T-helper 2 cell treated with Interferon-gamma antibody and Interleukin-4, amounts not matched to agents 5 μg/mL and 100 μg/mL, for 36 hours (primary cell): ENCODE measurements at regions not wholly inside any gene's neighbourhood (a gene's known extent, or its start where the extent isn't known, plus 50 kb on each side); places are given as distances from the start of the nearest gene placed in this dataset.
"Not testable (repeated sequence)": the region's sequence is repeated elsewhere in the genome, so short reads cannot be mapped to it uniquely, and the experiment has no call there.

Source experiments
- DNase-seq: peaks from one replicate; pipeline ENCODE4 v3.0.0; 2021; ENCODE audit warnings: low spot score
- H3K27ac Mint-ChIP-seq: one replicate; pipeline ENCODE4 v1.8.0; 2021; ENCODE audit warnings: mild to moderate bottlenecking, mixed read lengths
- H3K27me3 Mint-ChIP-seq: one replicate; pipeline ENCODE4 v1.8.0; 2021; ENCODE audit warnings: low read depth, mixed read lengths
- H3K36me3 Mint-ChIP-seq: one replicate; pipeline ENCODE4 v1.8.0; 2021; ENCODE audit warnings: low read depth, mixed read lengths
- H3K4me1 Mint-ChIP-seq: one replicate; pipeline ENCODE4 v1.8.0; 2021; ENCODE audit warnings: low read depth, mixed read lengths
- H3K4me3 Mint-ChIP-seq: one replicate; pipeline ENCODE4 v1.8.0; 2022; ENCODE audit warnings: mild to moderate bottlenecking, moderate library complexity, mixed read lengths
- H3K9me3 Mint-ChIP-seq: one replicate; pipeline ENCODE4 v1.8.0; 2021; ENCODE audit warnings: mixed read lengths

DNA sequence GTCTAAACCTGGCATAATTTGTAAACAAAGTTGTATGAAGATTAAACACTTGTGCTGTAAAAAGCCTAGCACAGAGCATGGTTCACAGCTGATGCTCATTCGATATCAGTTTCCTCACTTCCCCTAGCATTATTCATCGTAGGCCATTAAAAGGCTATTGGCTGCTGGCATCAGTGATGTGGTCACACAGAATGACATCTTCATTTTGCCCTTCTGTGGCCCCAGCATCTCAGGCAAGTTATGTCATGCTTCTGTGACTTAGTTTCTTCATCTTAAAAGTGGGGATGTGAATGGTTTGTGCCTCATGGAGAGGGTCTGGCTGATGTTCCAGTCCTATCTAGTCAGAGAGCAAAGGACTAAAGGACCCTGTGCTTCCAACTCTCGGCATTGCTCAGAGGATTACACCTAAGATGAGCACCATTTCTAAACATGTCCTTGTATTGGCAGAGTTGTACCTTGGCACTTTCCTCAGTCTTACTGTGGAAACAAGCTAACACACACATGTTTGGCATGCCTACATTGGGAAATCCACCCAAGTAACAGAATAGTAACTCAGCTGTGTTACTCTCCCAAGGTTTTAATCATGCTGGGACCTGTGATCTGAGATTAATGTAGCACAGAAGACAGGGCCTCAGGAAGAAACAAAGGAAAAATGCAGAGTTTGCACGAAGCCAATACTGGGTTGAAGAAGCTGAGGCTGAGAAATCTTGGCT, 83.5 kb upstream of the OR9Q1 start:
- no peaks in the 10 kb centered on the region for H3K27me3 Mint-ChIP-seq
- no peak overlapping the region for H3K27ac Mint-ChIP-seq
- H3K4me1 Mint-ChIP-seq: no peaks in the 10 kb centered on the region

DNA sequence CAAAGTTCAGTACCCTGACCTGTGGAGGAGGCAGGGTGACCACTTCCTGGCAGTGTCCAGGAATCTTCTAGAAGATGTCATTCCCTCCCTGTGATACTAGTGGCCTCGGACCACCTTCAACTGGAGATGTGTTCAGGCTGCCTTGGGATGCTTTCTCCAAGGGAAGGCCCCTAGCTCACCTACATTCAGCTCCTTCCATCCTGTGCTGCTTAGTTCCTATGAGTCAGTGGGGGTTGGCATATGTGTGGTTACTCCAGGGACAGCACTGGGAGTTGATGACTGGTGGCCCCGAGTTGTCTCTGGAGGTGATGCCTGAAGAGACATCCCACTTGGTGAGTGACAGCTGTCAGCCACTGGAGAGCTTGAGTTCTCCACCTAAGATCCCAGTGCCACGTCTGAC, 81.8 kb upstream of the OR9Q1 start:
- DNase-seq: no peak
- Mint-ChIP-seq H3K27ac (no peak overlapping the region), H3K9me3 (no peaks in the 10 kb centered on the region), H3K4me3 (no peak overlapping the region), H3K27me3 (no peaks in the 10 kb centered on the region), H3K36me3 (no peaks in the 10 kb centered on the region), H3K4me1 (no peaks in the 10 kb centered on the region)

More for the DNA sequence above, 83.5 kb upstream of the OR9Q1 start:
- Mint-ChIP-seq H3K9me3 (no peaks in the 10 kb centered on the region), H3K4me3 (no peak overlapping the region), H3K36me3 (no peaks in the 10 kb centered on the region)
- no peak for DNase-seq

DNA sequence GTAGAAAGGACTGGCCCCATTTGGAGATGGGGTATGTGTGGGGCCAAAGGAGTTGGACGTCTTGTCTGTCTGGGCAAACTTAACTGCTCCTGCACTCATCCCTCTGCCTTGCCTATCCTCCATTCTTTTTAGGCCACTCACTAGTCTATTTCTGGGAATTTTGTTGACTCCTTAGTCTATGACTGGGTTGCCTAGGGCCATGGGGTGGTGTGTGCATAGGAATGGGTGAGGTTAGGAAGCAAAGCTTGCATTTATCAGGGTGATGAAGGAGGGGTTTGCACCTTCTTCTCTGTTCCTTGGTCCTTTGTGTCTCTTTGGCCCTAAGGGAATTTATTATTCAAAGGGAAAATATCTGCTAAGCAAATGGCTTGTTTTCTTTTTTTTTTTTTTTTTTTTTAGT, 80.9 kb upstream of the OR9Q1 start:
- Mint-ChIP-seq H3K27ac (no peak overlapping the region), H3K27me3 (no peaks in the 10 kb centered on the region), H3K4me3 (no peak overlapping the region), H3K4me1 (no peaks in the 10 kb centered on the region), H3K9me3 (no peaks in the 10 kb centered on the region), H3K36me3 (no peaks in the 10 kb centered on the region)
- no peak for DNase-seq

DNA sequence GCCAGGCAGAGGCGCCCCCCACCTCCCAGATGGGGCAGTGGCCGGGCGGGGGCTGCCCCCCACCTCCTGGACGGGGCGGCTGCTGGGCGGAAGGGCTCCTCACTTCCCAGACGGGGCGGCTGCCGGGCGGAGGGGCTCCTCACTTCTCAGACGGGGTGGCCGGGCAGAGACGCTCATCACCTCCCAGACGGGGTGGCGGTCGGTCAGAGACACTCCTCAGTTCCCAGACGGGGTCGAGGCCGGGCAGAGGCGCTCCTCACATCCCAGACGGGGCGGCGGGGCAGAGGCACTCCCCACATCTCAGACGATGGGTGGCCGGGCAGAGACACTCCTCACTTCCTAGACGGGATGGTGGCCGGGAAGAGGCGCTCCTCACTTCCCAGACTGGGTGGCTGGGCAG, 79.9 kb upstream of the OR9Q1 start:
- not testable (repeated sequence) for H3K36me3 Mint-ChIP-seq, H3K27me3 Mint-ChIP-seq, H3K4me1 Mint-ChIP-seq, H3K4me3 Mint-ChIP-seq, H3K27ac Mint-ChIP-seq, DNase-seq, H3K9me3 Mint-ChIP-seq

DNA sequence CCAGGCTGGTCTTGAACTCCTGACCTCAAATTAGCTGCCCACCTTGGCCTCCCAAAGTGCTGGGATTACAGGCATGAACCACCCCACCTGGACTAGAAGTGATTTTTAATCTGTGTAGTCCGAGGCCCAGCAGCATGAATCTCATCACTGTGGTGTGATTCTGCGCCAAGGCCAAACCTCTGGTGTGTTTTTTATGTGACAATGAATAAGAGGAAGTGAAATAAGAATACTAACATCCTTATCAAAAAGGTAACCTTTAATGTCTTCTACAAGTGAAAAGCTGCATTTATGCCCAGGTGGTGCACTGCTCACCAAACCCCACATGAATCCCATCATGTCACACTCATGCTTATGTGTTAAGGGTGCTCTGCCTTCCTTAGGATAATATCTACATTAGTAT, 77.1 kb upstream of the OR9Q1 start:
- no peaks in the 10 kb centered on the region for H3K36me3 Mint-ChIP-seq
- no peaks in the 10 kb centered on the region for H3K27me3 Mint-ChIP-seq
- H3K9me3 Mint-ChIP-seq: no peaks in the 10 kb centered on the region
- no peak for DNase-seq
- H3K4me1 Mint-ChIP-seq: no peaks in the 10 kb centered on the region
- H3K4me3 Mint-ChIP-seq: no peak overlapping the region
- no peak overlapping the region for H3K27ac Mint-ChIP-seq

DNA sequence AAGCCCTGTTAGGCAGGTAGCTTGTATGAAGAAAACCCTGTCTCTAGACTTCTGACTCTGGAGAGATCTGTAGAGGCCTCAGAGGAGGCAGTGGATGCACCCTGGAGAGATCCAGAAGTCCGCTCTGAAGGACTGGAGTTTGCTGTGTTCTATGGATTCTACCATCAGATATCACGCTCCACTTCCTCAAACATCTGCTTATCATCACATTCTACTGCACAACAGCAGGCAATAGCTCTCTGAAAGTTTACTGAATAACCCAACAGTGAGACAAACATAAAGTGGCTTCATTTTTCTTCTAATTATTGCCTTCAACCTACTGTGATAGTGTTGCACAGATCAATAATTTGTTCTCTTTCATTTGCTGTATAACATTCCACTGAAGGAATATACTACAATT, 59.0 kb upstream of the OR9Q1 start:
- Mint-ChIP-seq H3K27ac (no peak overlapping the region), H3K4me1 (no peaks in the 10 kb centered on the region), H3K27me3 (no peaks in the 10 kb centered on the region), H3K36me3 (no peaks in the 10 kb centered on the region), H3K4me3 (no peak overlapping the region), H3K9me3 (no peaks in the 10 kb centered on the region)
- no peak for DNase-seq

DNA sequence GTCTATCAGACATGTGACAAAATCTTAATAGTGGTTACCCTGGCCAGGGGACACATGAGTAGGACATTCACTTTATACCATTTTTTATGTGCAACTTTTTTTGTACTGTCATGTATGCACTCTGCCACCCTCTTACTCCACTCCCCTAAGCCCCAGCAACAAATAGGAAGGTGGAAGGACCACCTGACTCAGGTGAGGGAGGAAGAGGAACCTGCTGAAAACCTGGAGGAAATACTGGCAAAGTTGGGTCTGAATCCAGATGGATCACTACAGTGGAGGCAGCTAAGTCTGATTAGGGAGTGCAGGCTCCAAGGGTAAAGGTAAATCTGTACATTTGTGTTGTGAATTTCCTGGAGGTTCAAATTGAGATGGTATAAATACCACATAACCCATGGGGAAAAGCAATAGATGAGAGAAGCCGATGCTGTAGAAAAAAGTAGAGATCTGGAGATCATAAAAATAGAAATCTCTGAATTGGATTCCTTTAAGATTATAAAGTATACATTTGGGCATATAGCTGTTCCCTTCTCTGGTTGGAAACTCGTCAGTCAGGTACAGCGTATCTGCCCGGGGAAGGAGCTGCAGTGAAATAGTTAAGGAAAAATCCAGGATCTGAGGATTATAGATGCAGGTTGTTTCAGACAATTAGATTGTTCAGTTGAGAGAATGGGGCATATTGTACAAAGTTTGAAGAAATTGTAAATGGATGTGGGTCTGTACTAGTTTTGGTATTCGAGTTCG, 52.2 kb upstream of the OR9Q1 start:
- Mint-ChIP-seq H3K36me3 (no peaks in the 10 kb centered on the region), H3K4me1 (no peaks in the 10 kb centered on the region), H3K27ac (no peak overlapping the region), H3K27me3 (no peaks in the 10 kb centered on the region), H3K9me3 (no peaks in the 10 kb centered on the region), H3K4me3 (no peak overlapping the region)
- DNase-seq: no peak

DNA sequence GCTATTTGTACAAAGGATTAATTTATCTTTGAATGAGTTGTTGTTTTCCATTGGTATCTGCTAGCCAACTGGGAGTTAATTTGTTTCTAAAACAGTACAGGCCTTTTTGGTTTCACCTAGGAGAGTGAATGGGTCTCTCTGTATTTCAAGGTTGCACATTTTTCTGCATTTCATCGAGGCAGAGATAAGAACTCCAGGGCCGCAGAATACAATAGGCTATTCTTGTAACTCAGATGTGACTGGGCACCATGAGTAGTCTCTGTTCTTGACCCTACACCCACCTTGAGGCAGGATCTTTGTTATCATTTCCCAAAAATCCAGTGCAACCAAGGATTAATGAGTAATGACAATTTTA, 51.7 kb upstream of the OR9Q1 start:
- Mint-ChIP-seq H3K36me3 (no peaks in the 10 kb centered on the region), H3K4me1 (no peaks in the 10 kb centered on the region), H3K4me3 (no peak overlapping the region), H3K27me3 (no peaks in the 10 kb centered on the region), H3K27ac (no peak overlapping the region), H3K9me3 (no peaks in the 10 kb centered on the region)
- DNase-seq: no peak
